ENCODE measurements at regions not wholly inside any gene's neighbourhood (a gene's known extent, or its start where the extent isn't known, plus 50 kb on each side); places are given as distances from the start of the nearest gene placed in this dataset.
"Not testable (repeated sequence)": the region's sequence is repeated elsewhere in the genome, so short reads cannot be mapped to it uniquely, and the experiment has no call there.

GRCh38 chr4:163732473-163732872 lies 238.0 kb downstream of the TMA16 start:
- no peak for DNase-seq (ENCODE audit: low spot score, unreplicated experiment)
- Mint-ChIP-seq H3K4me3 (ENCODE audit: low read depth) (no peak overlapping the region), H3K27ac (no peak overlapping the region), H3K4me1 (ENCODE audit: low read depth) (no peaks in the 10 kb centered on the region), H3K36me3 (ENCODE audit: insufficient read depth) (no peaks in the 10 kb centered on the region), H3K9me3 (ENCODE audit: low read depth) (peaks cover 23% of the 10 kb centered on the region), H3K27me3 (no peaks in the 10 kb centered on the region)
- no peak for TF ChIP-seq CTCF (IDR thresholded peaks at IDR 0.05; ENCODE audit: unreplicated experiment)

- H3K27me3 Mint-ChIP-seq: no peaks in the 10 kb centered on the region
- TF ChIP-seq CTCF (IDR thresholded peaks at IDR 0.05; ENCODE audit: unreplicated experiment): no peak
- H3K9me3 Mint-ChIP-seq (ENCODE audit: low read depth): peaks cover 5% of the 10 kb centered on the region
- H3K36me3 Mint-ChIP-seq (ENCODE audit: insufficient read depth): no peaks in the 10 kb centered on the region
- no peak overlapping the region for H3K27ac Mint-ChIP-seq
- DNase-seq (ENCODE audit: low spot score, unreplicated experiment): no peak
- H3K4me1 Mint-ChIP-seq (ENCODE audit: low read depth): no peaks in the 10 kb centered on the region
- H3K4me3 Mint-ChIP-seq (ENCODE audit: low read depth): no peak overlapping the region
These were observed 242.4 kb downstream of the TMA16 start for GRCh38 chr4:163736876-163737275.

- not testable (repeated sequence) for H3K4me3 Mint-ChIP-seq (ENCODE audit: low read depth); DNase-seq (ENCODE audit: low spot score, unreplicated experiment); H3K36me3 Mint-ChIP-seq (ENCODE audit: insufficient read depth); H3K9me3 Mint-ChIP-seq (ENCODE audit: low read depth); H3K27ac Mint-ChIP-seq; H3K4me1 Mint-ChIP-seq (ENCODE audit: low read depth); H3K27me3 Mint-ChIP-seq
These were observed 243.4 kb downstream of the TMA16 start for GRCh38 chr4:163737846-163738245.

- no peaks in the 10 kb centered on the region for H3K27me3 Mint-ChIP-seq
- no peaks in the 10 kb centered on the region for H3K36me3 Mint-ChIP-seq (ENCODE audit: insufficient read depth)
- no peak for DNase-seq (ENCODE audit: low spot score, unreplicated experiment)
- H3K9me3 Mint-ChIP-seq (ENCODE audit: low read depth): no peaks in the 10 kb centered on the region
- no peak overlapping the region for H3K27ac Mint-ChIP-seq
- H3K4me1 Mint-ChIP-seq (ENCODE audit: low read depth): no peaks in the 10 kb centered on the region
- no peak for TF ChIP-seq CTCF (IDR thresholded peaks at IDR 0.05; ENCODE audit: unreplicated experiment)
- H3K4me3 Mint-ChIP-seq (ENCODE audit: low read depth): no peak overlapping the region
These were observed 244.0 kb downstream of the TMA16 start for GRCh38 chr4:163738521-163738920.

GRCh38 chr4:163744861-163745260 lies 250.4 kb downstream of the TMA16 start:
- no peaks in the 10 kb centered on the region for H3K36me3 Mint-ChIP-seq (ENCODE audit: insufficient read depth)
- H3K4me3 Mint-ChIP-seq (ENCODE audit: low read depth): no peak overlapping the region

More at GRCh38 chr4:163744861-163745260, 250.4 kb downstream of the TMA16 start:
- TF ChIP-seq CTCF (IDR thresholded peaks at IDR 0.05; ENCODE audit: unreplicated experiment): no peak
- Mint-ChIP-seq H3K27me3 (no peaks in the 10 kb centered on the region), H3K27ac (no peak overlapping the region), H3K4me1 (ENCODE audit: low read depth) (no peaks in the 10 kb centered on the region), H3K9me3 (ENCODE audit: low read depth) (peaks cover 19% of the 10 kb centered on the region)
- no peak for DNase-seq (ENCODE audit: low spot score, unreplicated experiment)
